Testis (tissue), 2 donors: ENCODE measurements at regions not wholly inside any gene's neighbourhood (a gene's known extent, or its start where the extent isn't known, plus 50 kb on each side); places are given as distances from the start of the nearest gene placed in this dataset.
A peak's percentile ranks its signal among the peaks of the same experiment; 100 is the strongest.

Experiments
- DNase-seq: peaks from one replicate; pipeline ENCODE4 v3.0.0-alpha.2; 2019
- H3K27ac ChIP-seq, 2 donors: fragments of 200-600 bp; sonication (generic); one replicate each; pipeline ENCODE4 v1.5.1; 2019
- H3K27me3 ChIP-seq: fragments of 200-600 bp; sonication (generic); one replicate; pipeline ENCODE4 v1.5.1; 2019
- H3K36me3 ChIP-seq: fragments of 200-600 bp; sonication (generic); one replicate; pipeline ENCODE4 v1.5.1; 2017; ENCODE audit warnings: low read depth; ENCODE audit errors: missing control alignments
- H3K4me1 ChIP-seq: fragments of 200-600 bp; sonication (generic); one replicate; pipeline ENCODE4 v1.5.1; 2019
- H3K4me3 ChIP-seq, 2 donors: fragments of 200-600 bp; sonication (generic); one replicate each; pipeline ENCODE4 v1.5.1; 2017 to 2019
- H3K9me3 ChIP-seq: fragments of 200-600 bp; sonication (generic); one replicate; pipeline ENCODE4 v1.5.1; 2017
- CTCF ChIP-seq, 3 experiments: fragments of 450-650 bp in 2 of 3; fragments of 200-600 bp in 1 of 3; sonication (generic) in 1 of 3; IDR thresholded peaks; one replicate each; pipeline ENCODE4 v1.5.1; 2016 to 2019; ENCODE audit warnings: antibody characterized with exemption in 3 of 3, mild to moderate bottlenecking in 2 of 3, moderate library complexity in 1 of 3
- POLR2A ChIP-seq: fragments of 450-650 bp; IDR thresholded peaks from one replicate; pipeline ENCODE4 v1.6.1; 2017; ENCODE audit warnings: antibody characterized with exemption, mild to moderate bottlenecking, moderate library complexity
- WGBS, 2 donors: methylation state at CpG; one replicate each; pipeline ENCODE4 v1.1.5; 2018; 5-methylcytosine and 5-hydroxymethylcytosine counted together
- intact Hi-C: fragments of 100-400 bp; cut with DNase I; formaldehyde crosslinking; loops from one replicate; pipeline ENCODE4 v1.15.1; 2023; ENCODE audit warnings: low total_unique reads

- 26% methylated on average over 5 of the region's 5 CpGs for WGBS, 2 donors
- intact Hi-C loops: no loop called here
- H3K27ac ChIP-seq: peak overlapping the region; percentile 68 to 75
These were observed 74.2 kb upstream of the CXADR start for GRCh38 chr21:17438635-17439034.

GRCh38 chr21:17440969-17441368, 71.9 kb upstream of the CXADR start:
- 59 to 68% methylated on average over 3 of the region's 3 CpGs for WGBS, 2 donors
- intact Hi-C loops: no loop called here
- H3K4me3 ChIP-seq: no peak overlapping the region
- no peaks in the 10 kb centered on the region for H3K9me3 ChIP-seq
- no peak for DNase-seq
- H3K27ac ChIP-seq: peak overlapping the region; percentile 44 to 68
- H3K4me1 ChIP-seq: peaks cover 49% of the 10 kb centered on the region
- no peaks in the 10 kb centered on the region for H3K36me3 ChIP-seq
- H3K27me3 ChIP-seq: no peaks in the 10 kb centered on the region
- TF ChIP-seq CTCF (IDR thresholded peaks at IDR 0.05): no peak
- TF ChIP-seq POLR2A: no peak

More at GRCh38 chr21:17438635-17439034, 74.2 kb upstream of the CXADR start:
- no peaks in the 10 kb centered on the region for H3K36me3 ChIP-seq
- no peak for DNase-seq
- TF ChIP-seq CTCF (IDR thresholded peaks at IDR 0.05) (no peak), POLR2A (no peak)
- no peaks in the 10 kb centered on the region for H3K27me3 ChIP-seq
- H3K4me3 ChIP-seq: no peak overlapping the region
- H3K9me3 ChIP-seq: no peaks in the 10 kb centered on the region
- H3K4me1 ChIP-seq: peaks cover 68% of the 10 kb centered on the region

- DNase-seq: peak; percentile 78
- peak overlapping the region; percentile 5 to 50 for H3K27ac ChIP-seq
- H3K36me3 ChIP-seq: no peaks in the 10 kb centered on the region
- WGBS, 2 donors: 48 to 85% methylated on average over 1 of the region's 1 CpG
- intact Hi-C loops: no loop called here
- no peaks in the 10 kb centered on the region for H3K27me3 ChIP-seq
- H3K4me1 ChIP-seq: peaks cover 45% of the 10 kb centered on the region
- no peaks in the 10 kb centered on the region for H3K9me3 ChIP-seq
- no peak for TF ChIP-seq POLR2A
- TF ChIP-seq CTCF (IDR thresholded peaks at IDR 0.05): no peak
- H3K4me3 ChIP-seq: no peak overlapping the region
These were observed 71.5 kb upstream of the CXADR start for GRCh38 chr21:17441370-17441769.

DNA sequence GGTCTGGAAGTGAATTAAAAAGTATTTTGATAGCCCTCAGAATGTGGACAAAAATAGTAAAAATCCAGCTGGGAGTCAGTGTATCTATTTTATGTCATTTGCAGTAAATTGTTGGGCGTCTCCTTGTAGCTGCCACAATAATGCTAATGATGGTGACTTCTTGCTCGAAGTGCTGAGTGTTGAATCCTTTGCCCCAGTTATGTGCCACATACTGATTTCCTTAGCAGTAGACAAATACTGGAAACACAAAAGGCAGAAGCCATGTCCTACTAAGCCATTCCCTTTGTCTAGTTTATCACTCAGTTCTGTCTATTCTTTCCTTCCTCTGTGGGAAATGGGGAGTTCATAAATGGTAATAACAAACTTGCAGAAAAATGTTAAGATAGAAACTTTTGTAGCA, 70.7 kb upstream of the CXADR start:
- intact Hi-C loops: no loop called here
- DNase-seq: no peak
- H3K9me3 ChIP-seq: no peaks in the 10 kb centered on the region
- peaks cover 39% of the 10 kb centered on the region for H3K4me1 ChIP-seq
- H3K4me3 ChIP-seq: no peak overlapping the region
- no peaks in the 10 kb centered on the region for H3K36me3 ChIP-seq
- peak overlapping the region; percentile 5 to 50 for H3K27ac ChIP-seq
- no peaks in the 10 kb centered on the region for H3K27me3 ChIP-seq
- no peak for TF ChIP-seq POLR2A
- TF ChIP-seq CTCF (IDR thresholded peaks at IDR 0.05): no peak
- WGBS, 2 donors: 54 to 64% methylated on average over 2 of the region's 2 CpGs

GRCh38 chr21:17444828-17445227, 68.0 kb upstream of the CXADR start:
- H3K9me3 ChIP-seq: no peaks in the 10 kb centered on the region
- WGBS, 2 donors: 63 to 70% methylated on average over 5 of the region's 5 CpGs
- no peak overlapping the region for H3K4me3 ChIP-seq
- no peaks in the 10 kb centered on the region for H3K27me3 ChIP-seq
- DNase-seq: no peak
- peaks cover 17% of the 10 kb centered on the region for H3K4me1 ChIP-seq
- no peak for TF ChIP-seq CTCF (IDR thresholded peaks at IDR 0.05)
- no peak overlapping the region for H3K27ac ChIP-seq
- intact Hi-C loops: no loop called here
- H3K36me3 ChIP-seq: no peaks in the 10 kb centered on the region
